Mucosa of stomach (tissue), 1 donor: ENCODE measurements at regions not wholly inside any gene's neighbourhood (a gene's known extent, or its start where the extent isn't known, plus 50 kb on each side); places are given as distances from the start of the nearest gene placed in this dataset.

Experiments
- H3K27me3 ChIP-seq: one replicate; pipeline ENCODE4 v1.7.0; 2013; ENCODE audit warnings: mild to moderate bottlenecking, low read length; ENCODE audit not compliant: control insufficient read depth, insufficient read depth
- H3K36me3 ChIP-seq: one replicate; pipeline ENCODE4 v1.7.0; 2013; ENCODE audit warnings: low read length; ENCODE audit not compliant: control insufficient read depth, insufficient read depth
- H3K4me1 ChIP-seq: one replicate; pipeline ENCODE4 v1.7.0; 2013; ENCODE audit warnings: mild to moderate bottlenecking, low read length; ENCODE audit not compliant: control insufficient read depth, insufficient read depth
- H3K4me3 ChIP-seq: one replicate; pipeline ENCODE4 v1.7.0; 2013; ENCODE audit warnings: low read length
- H3K9ac ChIP-seq: one replicate; pipeline ENCODE4 v1.7.0; 2013; ENCODE audit warnings: mild to moderate bottlenecking, low read length, moderate library complexity
- H3K9me3 ChIP-seq: one replicate; pipeline ENCODE4 v1.7.0; 2013; ENCODE audit warnings: mild to moderate bottlenecking, low read length, moderate library complexity; ENCODE audit not compliant: control insufficient read depth
- donor health status: Pancreatic carcinoma.

GRCh38 chr21:38661889-38662568 is 143.7 kb upstream of the ETS2 start:
- Histone ChIP-seq H3K4me3 (no peak overlapping the region), H3K27me3 (peaks cover 46% of the 10 kb centered on the region)

GRCh38 chr21:38663282-38663681 is 142.4 kb upstream of the ETS2 start:
- Histone ChIP-seq H3K36me3 (no peaks in the 10 kb centered on the region), H3K4me1 (no peaks in the 10 kb centered on the region), H3K27me3 (peaks cover 42% of the 10 kb centered on the region), H3K4me3 (no peak overlapping the region), H3K9ac (no peak overlapping the region), H3K9me3 (no peaks in the 10 kb centered on the region)

More at GRCh38 chr21:38661889-38662568, 143.7 kb upstream of the ETS2 start:
- Histone ChIP-seq H3K4me1 (no peaks in the 10 kb centered on the region), H3K36me3 (no peaks in the 10 kb centered on the region), H3K9me3 (no peaks in the 10 kb centered on the region), H3K9ac (no peak overlapping the region)

GRCh38 chr21:38664315-38664714 is 141.4 kb upstream of the ETS2 start:
- Histone ChIP-seq H3K36me3 (no peaks in the 10 kb centered on the region), H3K4me3 (no peak overlapping the region), H3K27me3 (peaks cover 34% of the 10 kb centered on the region), H3K4me1 (no peaks in the 10 kb centered on the region), H3K9ac (no peak overlapping the region), H3K9me3 (no peaks in the 10 kb centered on the region)

- Histone ChIP-seq H3K4me1 (no peaks in the 10 kb centered on the region), H3K36me3 (no peaks in the 10 kb centered on the region), H3K4me3 (no peak overlapping the region), H3K9ac (no peak overlapping the region), H3K27me3 (peaks cover 30% of the 10 kb centered on the region), H3K9me3 (no peaks in the 10 kb centered on the region)
Measured at GRCh38 chr21:38664841-38665240, 140.9 kb upstream of the ETS2 start.

GRCh38 chr21:38667291-38667870 is 138.3 kb upstream of the ETS2 start:
- no peaks in the 10 kb centered on the region for H3K4me1 ChIP-seq

GRCh38 chr21:38668067-38668466 is 137.7 kb upstream of the ETS2 start:
- no peaks in the 10 kb centered on the region for H3K4me1 ChIP-seq
- no peak overlapping the region for H3K4me3 ChIP-seq
- H3K36me3 ChIP-seq: no peaks in the 10 kb centered on the region
- H3K9me3 ChIP-seq: no peaks in the 10 kb centered on the region
- peaks cover 8% of the 10 kb centered on the region for H3K27me3 ChIP-seq
- H3K9ac ChIP-seq: no peak overlapping the region

More at GRCh38 chr21:38667291-38667870, 138.3 kb upstream of the ETS2 start:
- Histone ChIP-seq H3K4me3 (no peak overlapping the region), H3K27me3 (peaks cover 4% of the 10 kb centered on the region), H3K9me3 (no peaks in the 10 kb centered on the region), H3K9ac (no peak overlapping the region), H3K36me3 (no peaks in the 10 kb centered on the region)

GRCh38 chr21:38668541-38668940 is 137.2 kb upstream of the ETS2 start:
- Histone ChIP-seq H3K9me3 (no peaks in the 10 kb centered on the region), H3K36me3 (no peaks in the 10 kb centered on the region), H3K4me3 (no peak overlapping the region), H3K9ac (no peak overlapping the region), H3K27me3 (peaks cover 10% of the 10 kb centered on the region), H3K4me1 (no peaks in the 10 kb centered on the region)

- Histone ChIP-seq H3K36me3 (no peaks in the 10 kb centered on the region), H3K9me3 (no peaks in the 10 kb centered on the region), H3K9ac (no peak overlapping the region), H3K4me1 (no peaks in the 10 kb centered on the region), H3K4me3 (no peak overlapping the region), H3K27me3 (peaks cover 10% of the 10 kb centered on the region)
Measured at GRCh38 chr21:38669186-38669585, 136.5 kb upstream of the ETS2 start.

GRCh38 chr21:38670861-38671260 is 134.9 kb upstream of the ETS2 start:
- H3K36me3 ChIP-seq: no peaks in the 10 kb centered on the region
- no peaks in the 10 kb centered on the region for H3K9me3 ChIP-seq
- no peak overlapping the region for H3K4me3 ChIP-seq
- no peaks in the 10 kb centered on the region for H3K4me1 ChIP-seq
- H3K9ac ChIP-seq: no peak overlapping the region
- H3K27me3 ChIP-seq: peaks cover 10% of the 10 kb centered on the region

GRCh38 chr21:38671773-38672172 is 134.0 kb upstream of the ETS2 start:
- Histone ChIP-seq H3K36me3 (no peaks in the 10 kb centered on the region), H3K4me1 (no peaks in the 10 kb centered on the region), H3K9me3 (no peaks in the 10 kb centered on the region), H3K9ac (no peak overlapping the region), H3K27me3 (peaks cover 18% of the 10 kb centered on the region), H3K4me3 (no peak overlapping the region)

GRCh38 chr21:38675182-38675824 is 130.4 kb upstream of the ETS2 start:
- Histone ChIP-seq H3K9me3 (no peaks in the 10 kb centered on the region), H3K9ac (no peak overlapping the region), H3K36me3 (no peaks in the 10 kb centered on the region), H3K4me3 (no peak overlapping the region), H3K27me3 (peaks cover 15% of the 10 kb centered on the region), H3K4me1 (no peaks in the 10 kb centered on the region)

GRCh38 chr21:38678827-38679226 is 126.9 kb upstream of the ETS2 start:
- no peaks in the 10 kb centered on the region for H3K4me1 ChIP-seq
- H3K9me3 ChIP-seq: no peaks in the 10 kb centered on the region
- H3K27me3 ChIP-seq: peaks cover 13% of the 10 kb centered on the region
- H3K9ac ChIP-seq: no peak overlapping the region
- no peaks in the 10 kb centered on the region for H3K36me3 ChIP-seq
- no peak overlapping the region for H3K4me3 ChIP-seq
